ENCODE measurements at regions not wholly inside any gene's neighbourhood (a gene's known extent, or its start where the extent isn't known, plus 50 kb on each side); places are given as distances from the start of the nearest gene placed in this dataset.
"Not testable (repeated sequence)": the region's sequence is repeated elsewhere in the genome, so short reads cannot be mapped to it uniquely, and the experiment has no call there.

DNA sequence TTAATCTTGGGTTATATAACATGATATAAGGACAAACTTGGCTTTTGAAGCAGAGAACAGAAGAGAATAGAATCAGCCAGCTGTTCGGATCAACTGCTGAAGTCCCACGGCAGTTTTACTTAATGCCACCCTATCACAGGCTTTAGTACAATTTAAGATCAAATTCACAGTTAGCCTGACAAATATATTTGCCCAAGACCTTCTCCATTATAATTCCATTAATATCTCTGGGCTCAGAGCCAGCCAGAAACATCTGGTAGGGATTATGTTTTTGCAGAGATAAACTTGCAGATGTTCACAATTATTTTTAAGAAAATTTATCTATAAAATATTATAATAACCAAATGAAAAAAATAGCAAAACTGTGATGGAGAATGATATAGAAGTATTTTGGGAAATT, 381.4 kb downstream of the RAD51AP2 start:
- no peak overlapping the region for H3K4me3 ChIP-seq (ENCODE audit: low read depth, low read length)
- TF ChIP-seq, protein P1, sequence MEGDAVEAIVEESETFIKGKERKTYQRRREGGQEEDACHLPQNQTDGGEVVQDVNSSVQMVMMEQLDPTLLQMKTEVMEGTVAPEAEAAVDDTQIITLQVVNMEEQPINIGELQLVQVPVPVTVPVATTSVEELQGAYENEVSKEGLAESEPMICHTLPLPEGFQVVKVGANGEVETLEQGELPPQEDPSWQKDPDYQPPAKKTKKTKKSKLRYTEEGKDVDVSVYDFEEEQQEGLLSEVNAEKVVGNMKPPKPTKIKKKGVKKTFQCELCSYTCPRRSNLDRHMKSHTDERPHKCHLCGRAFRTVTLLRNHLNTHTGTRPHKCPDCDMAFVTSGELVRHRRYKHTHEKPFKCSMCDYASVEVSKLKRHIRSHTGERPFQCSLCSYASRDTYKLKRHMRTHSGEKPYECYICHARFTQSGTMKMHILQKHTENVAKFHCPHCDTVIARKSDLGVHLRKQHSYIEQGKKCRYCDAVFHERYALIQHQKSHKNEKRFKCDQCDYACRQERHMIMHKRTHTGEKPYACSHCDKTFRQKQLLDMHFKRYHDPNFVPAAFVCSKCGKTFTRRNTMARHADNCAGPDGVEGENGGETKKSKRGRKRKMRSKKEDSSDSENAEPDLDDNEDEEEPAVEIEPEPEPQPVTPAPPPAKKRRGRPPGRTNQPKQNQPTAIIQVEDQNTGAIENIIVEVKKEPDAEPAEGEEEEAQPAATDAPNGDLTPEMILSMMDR (conservative IDR thresholded peaks at IDR 0.05; ENCODE audit: low read depth, low read length) = no peak
- no peak for DNase-seq (ENCODE audit: low read depth)

DNA sequence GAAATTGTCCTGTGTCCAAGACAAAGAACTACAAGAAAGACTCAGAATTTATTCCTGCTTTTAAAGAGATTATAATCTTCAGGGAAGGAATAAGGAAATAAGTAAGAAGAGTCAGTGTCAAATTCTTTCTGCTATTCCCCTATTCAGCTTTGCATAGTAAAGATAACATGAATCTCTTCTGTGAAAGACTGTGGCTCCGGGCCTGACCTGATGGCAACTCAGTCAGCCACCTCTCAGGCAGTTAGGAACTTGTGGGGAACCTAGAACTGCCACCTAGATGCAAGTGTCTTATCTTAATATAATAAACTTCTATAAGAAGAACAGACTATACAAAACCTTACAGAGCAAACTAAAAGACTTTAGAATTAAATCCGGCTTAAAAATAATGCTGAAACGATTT, 382.0 kb downstream of the RAD51AP2 start:
- DNase-seq (ENCODE audit: low read depth) = no peak
- H3K4me3 ChIP-seq (ENCODE audit: low read depth, low read length) = no peak overlapping the region
- TF ChIP-seq, protein P1 (conservative IDR thresholded peaks at IDR 0.05; ENCODE audit: low read depth, low read length) = no peak

DNA sequence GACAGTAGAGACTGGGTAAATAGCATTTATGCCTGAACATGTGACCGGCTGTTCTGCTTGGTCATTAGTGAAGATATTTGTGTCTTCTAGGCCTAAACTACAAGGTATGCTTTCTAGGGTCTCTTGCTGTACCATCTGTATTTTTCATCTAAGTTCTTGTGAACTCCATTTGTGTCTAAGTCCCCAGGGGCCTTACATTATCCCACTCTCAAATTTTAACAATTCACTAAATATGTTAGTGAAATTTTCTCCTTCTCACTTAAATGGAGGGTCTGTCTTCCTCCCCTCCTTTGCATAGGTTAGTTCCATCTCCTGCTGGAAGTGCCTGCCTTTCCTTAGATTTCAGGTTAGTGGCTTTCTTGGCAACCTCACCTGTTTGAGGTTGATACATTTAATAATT, 382.6 kb downstream of the RAD51AP2 start:
- no peak overlapping the region for H3K4me3 ChIP-seq (ENCODE audit: low read depth, low read length)

DNA sequence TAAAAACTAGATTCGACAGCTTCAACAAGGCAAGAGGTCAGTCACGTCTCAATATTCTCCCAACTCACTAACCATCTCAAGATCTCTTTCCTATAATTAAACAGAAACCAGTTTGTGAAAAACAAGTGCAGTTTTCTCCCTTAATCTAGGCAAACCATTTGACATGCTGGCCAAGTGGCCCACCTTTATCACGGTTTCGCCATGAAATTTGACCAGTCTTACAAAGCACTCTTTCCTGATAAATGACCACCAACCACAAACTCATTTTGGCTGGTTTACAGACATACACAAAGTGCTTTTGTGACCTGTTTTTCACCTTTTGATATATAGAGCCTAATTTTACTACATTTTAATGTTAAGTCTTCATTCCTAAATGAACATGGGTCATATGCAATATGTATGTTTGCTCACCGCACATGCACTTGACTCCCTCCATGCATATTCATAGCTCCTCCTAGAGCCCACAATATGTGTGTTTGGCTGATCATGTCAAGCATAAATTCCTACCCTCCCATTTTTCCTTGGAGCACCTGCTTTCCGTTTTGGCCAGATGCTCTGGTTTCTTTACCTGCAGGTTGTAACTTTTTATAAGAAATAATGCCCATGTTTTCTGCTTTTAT, 385.1 kb downstream of the RAD51AP2 start:
- no peak overlapping the region for H3K4me3 ChIP-seq (ENCODE audit: low read depth, low read length)
- TF ChIP-seq, protein P1 (conservative IDR thresholded peaks at IDR 0.05; ENCODE audit: low read depth, low read length) = no peak
- no peak for DNase-seq (ENCODE audit: low read depth)

More for the DNA sequence above, 382.6 kb downstream of the RAD51AP2 start:
- TF ChIP-seq, protein P1 (conservative IDR thresholded peaks at IDR 0.05; ENCODE audit: low read depth, low read length) = no peak
- DNase-seq (ENCODE audit: low read depth) = no peak

DNA sequence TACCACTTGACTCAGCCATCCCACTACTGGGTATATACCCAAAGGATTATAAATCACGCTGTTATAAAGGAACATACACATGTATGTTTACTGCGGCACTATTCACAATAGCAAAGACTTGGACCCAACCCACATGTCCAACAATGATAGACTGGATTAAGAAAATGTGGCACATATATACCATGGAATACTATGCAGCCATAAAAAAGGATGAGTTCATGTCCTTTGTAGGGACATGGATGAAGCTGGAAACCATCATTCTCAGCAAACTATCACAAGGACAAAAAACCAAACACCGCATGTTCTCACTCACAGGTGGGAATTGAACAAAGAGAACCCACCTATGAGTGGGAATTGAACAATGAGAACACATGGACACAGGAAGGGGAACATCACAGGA, 387.6 kb downstream of the RAD51AP2 start:
- not testable (repeated sequence) for DNase-seq (ENCODE audit: low read depth); H3K4me3 ChIP-seq (ENCODE audit: low read depth, low read length)

DNA sequence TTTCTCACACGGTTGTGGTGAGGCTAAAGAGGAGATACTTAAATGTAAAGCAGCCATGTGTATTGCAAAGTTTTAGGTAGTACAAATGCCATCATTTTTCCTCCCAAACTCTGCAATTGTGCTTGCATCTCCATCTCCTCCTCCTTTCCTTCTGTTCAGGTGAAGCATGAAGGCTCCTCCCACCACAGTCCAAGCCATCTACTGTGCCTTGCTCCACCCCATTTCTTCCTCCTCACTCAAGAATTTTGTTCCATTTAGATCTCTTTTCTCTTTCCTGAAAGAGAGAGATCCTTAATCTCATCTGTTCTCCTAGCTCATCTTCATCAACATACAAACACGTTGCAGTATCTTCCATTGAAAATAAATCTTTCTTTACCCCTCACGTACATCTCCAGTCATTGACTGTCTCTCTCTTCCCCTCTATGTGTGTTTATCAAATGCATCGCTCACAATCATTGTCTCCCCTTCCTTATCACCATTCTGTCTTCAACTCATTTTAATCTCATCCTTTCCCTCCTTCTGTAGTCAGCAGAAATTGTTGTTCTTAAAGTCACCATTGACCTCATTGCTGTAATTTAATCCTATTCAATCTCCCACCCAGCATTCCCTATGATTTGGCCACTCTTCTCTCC, 392.1 kb downstream of the RAD51AP2 start:
- TF ChIP-seq, protein P1 (conservative IDR thresholded peaks at IDR 0.05; ENCODE audit: low read depth, low read length) = no peak
- H3K4me3 ChIP-seq (ENCODE audit: low read depth, low read length) = no peak overlapping the region

DNA sequence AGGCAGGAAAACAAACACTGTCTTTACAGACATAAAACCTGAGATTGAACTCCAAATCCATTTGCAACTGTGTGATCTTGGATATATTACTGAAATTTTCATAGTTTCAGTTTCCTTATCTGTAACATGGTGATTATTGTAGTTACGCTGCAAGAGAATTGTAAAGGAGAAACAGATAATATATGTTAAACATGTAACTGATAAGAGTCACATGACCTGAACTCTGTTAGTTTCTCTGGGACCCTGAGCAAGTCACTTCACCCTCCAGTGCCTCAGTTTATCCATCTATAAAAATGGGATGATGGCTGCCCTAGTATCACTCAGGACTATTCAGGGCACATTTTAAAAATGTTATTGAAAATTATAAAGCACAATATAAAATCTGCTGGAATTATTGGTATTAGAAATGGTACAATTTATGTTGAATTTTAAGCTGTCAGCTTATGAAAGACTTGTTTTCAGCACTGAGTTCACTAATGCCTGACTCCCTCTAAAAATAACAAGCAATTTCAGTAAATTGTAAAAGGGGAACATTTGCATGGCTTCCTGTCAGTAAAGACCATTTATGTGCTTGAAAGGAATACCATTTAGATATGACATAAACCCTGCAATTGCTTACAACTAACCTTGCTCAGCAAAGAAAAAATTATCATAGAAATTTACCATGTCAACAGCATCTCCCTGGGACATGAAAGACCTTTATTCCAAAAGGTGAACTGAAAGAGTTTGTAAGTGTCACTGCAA, 393.5 kb downstream of the RAD51AP2 start:
- H3K4me3 ChIP-seq (ENCODE audit: low read depth, low read length) = no peak overlapping the region
- TF ChIP-seq, protein P1 (conservative IDR thresholded peaks at IDR 0.05; ENCODE audit: low read depth, low read length) = no peak
- DNase-seq (ENCODE audit: low read depth) = no peak

More for the DNA sequence above, 392.1 kb downstream of the RAD51AP2 start:
- no peak for DNase-seq (ENCODE audit: low read depth)
